HCT116 (cell line): ENCODE measurements at regions not wholly inside any gene's neighbourhood (a gene's known extent, or its start where the extent isn't known, plus 50 kb on each side); places are given as distances from the start of the nearest gene placed in this dataset.

Experiments used
- ATAC-seq: fragments of 200-7000 bp; cut with Tn5 transposase; 2 replicates; pipeline ENCODE4 v1.9.1; 2020; ENCODE audit warnings: mild to moderate bottlenecking, moderate library complexity
- BruUV-seq: library from RNA; stranded (reverse); fragments of 400-500 nt; replicated peaks from 2 replicates; lab custom pipeline; 2021; lab: Mats Ljungman, UMichigan
- CTCF ChIA-PET: fragments of 300-600 bp; sonication (Branson Sonifier 250); formaldehyde crosslinking; loops from one replicate; lab custom pipeline; 2021; ENCODE audit warnings: antibody characterized with exemption; lab: Charles Lee
- POLR2A ChIA-PET: fragments of 300-600, 350-600 bp; sonication (Branson Sonifier 250); formaldehyde crosslinking; loops from one replicate; lab custom pipeline; 2021; ENCODE audit warnings: antibody characterized with exemption; lab: Charles Lee
- RAD21 ChIA-PET, 2 experiments: fragments of 300-600 bp; sonication (Branson Sonifier 250); formaldehyde crosslinking; loops; one replicate each; lab custom pipeline; 2023; ENCODE audit warnings: low total read pairs in 2 of 2; ENCODE audit not compliant: uncharacterized antibody in 2 of 2, unreplicated experiment in 2 of 2, low non-redundant PET in 1 of 2; lab: Charles Lee
- DNase-seq: peaks from one replicate; pipeline ENCODE4 v3.0.0-alpha.2; 2010; ENCODE audit warnings: low read depth, low spot score
- H2AFZ ChIP-seq: fragments of 200-600 bp; shearing (Covaris generic), sonication (generic); 2 replicates; pipeline ENCODE4 v1.6.1; 2017; ENCODE audit warnings: low read depth, mixed run types, mixed read lengths, antibody characterized with exemption, low read length; ENCODE audit not compliant: poor library complexity, severe bottlenecking
- H3K27ac ChIP-seq: 2 replicates; pipeline ENCODE4 v1.5.1; 2012; ENCODE audit warnings: low read depth, low read length
- H3K27me3 ChIP-seq: fragments of 200-600 bp; sonication (generic); 2 replicates; pipeline ENCODE4 v1.6.1; 2016; ENCODE audit warnings: mixed run types, low read length, mixed read lengths; ENCODE audit not compliant: insufficient read depth
- H3K36me3 ChIP-seq, 2 experiments: fragments of 200-500 bp in 1 of 2; fragments of 200-600 bp in 1 of 2; sonication (Bioruptor generic) in 1 of 2; sonication (generic) in 1 of 2; 2 replicates each; pipeline versions ENCODE4 v1.5.1 to v1.6.1; 2014 to 2016; ENCODE audit warnings: low read length in 2 of 2, inconsistent platforms in 1 of 2, mixed read lengths in 1 of 2, mixed run types in 1 of 2; ENCODE audit not compliant: insufficient read depth in 2 of 2, control insufficient read depth in 1 of 2
- H3K4me1 ChIP-seq, 2 experiments: fragments of 200-600 bp in 1 of 2; sonication (generic) in 1 of 2; 2 replicates each; pipeline versions ENCODE4 v1.5.1 to v1.6.1; 2012 to 2017; ENCODE audit warnings: low read length in 2 of 2, inconsistent platforms in 1 of 2, mild to moderate bottlenecking in 1 of 2, mixed read lengths in 1 of 2, mixed run types in 1 of 2, moderate library complexity in 1 of 2; ENCODE audit not compliant: insufficient read depth in 2 of 2, control insufficient read depth in 1 of 2
- H3K4me2 ChIP-seq: fragments of 200-600 bp; sonication (generic); 2 replicates; pipeline ENCODE4 v1.6.1; 2017; ENCODE audit warnings: mixed run types, low read length, mixed read lengths
- H3K4me3 ChIP-seq, 2 experiments: fragments of 200-600 bp in 1 of 2; sonication (generic) in 1 of 2; replicated peaks in 1 of 2; 2 replicates each; pipeline ENCODE4 v1.5.1; 2011 to 2016; ENCODE audit warnings: low read length in 2 of 2, control low read depth in 1 of 2, low read depth in 1 of 2, mild to moderate bottlenecking in 1 of 2, mixed read lengths in 1 of 2, mixed run types in 1 of 2
- H3K79me2 ChIP-seq: fragments of 200-600 bp; sonication (generic); 2 replicates; pipeline ENCODE4 v1.6.1; 2017; ENCODE audit warnings: mild to moderate bottlenecking, mixed run types, low read length, moderate library complexity, mixed read lengths; ENCODE audit not compliant: insufficient read depth
- H3K9ac ChIP-seq: fragments of 200-600 bp; sonication (generic); 2 replicates; pipeline ENCODE4 v1.6.1; 2016; ENCODE audit warnings: low read length, mixed read lengths
- H3K9me2 ChIP-seq: fragments of 200-600 bp; sonication (generic), shearing (Covaris generic); 2 replicates; pipeline ENCODE4 v1.6.1; 2017; ENCODE audit warnings: mixed run types, mild to moderate bottlenecking, moderate library complexity; ENCODE audit not compliant: insufficient read depth
- H3K9me3 ChIP-seq, 2 experiments: fragments of 200-500 bp in 1 of 2; fragments of 200-600 bp in 1 of 2; sonication (Bioruptor generic) in 1 of 2; sonication (generic) in 1 of 2; 2 replicates each; pipeline ENCODE4 v1.6.1; 2014 to 2017; ENCODE audit warnings: low read length in 2 of 2, mixed read lengths in 2 of 2, inconsistent platforms in 1 of 2, low read depth in 1 of 2, mild to moderate bottlenecking in 1 of 2, mixed run types in 1 of 2, moderate library complexity in 1 of 2; ENCODE audit not compliant: control insufficient read depth in 1 of 2, insufficient read depth in 1 of 2
- H4K20me1 ChIP-seq: fragments of 200-600 bp; sonication (generic), shearing (Covaris generic); 2 replicates; pipeline ENCODE4 v1.6.1; 2017; ENCODE audit warnings: mixed run types, mild to moderate bottlenecking, moderate library complexity; ENCODE audit not compliant: insufficient read depth
- CBX3 ChIP-seq: IDR thresholded peaks from 2 replicates; pipeline ENCODE4 v1.6.1; 2012; ENCODE audit warnings: low read depth
- CEBPB ChIP-seq: IDR thresholded peaks from 2 replicates; pipeline ENCODE4 v1.6.1; 2012; ENCODE audit warnings: low read depth
- CTCF ChIP-seq, 3 experiments: fragments of 200-600 bp in 1 of 3; sonication (generic) in 1 of 3; IDR thresholded peaks in 2 of 3; conservative IDR thresholded peaks in 1 of 3; 2 replicates each; pipeline ENCODE4 v1.5.1; 2012 to 2017; ENCODE audit warnings: low read depth in 2 of 3, low read length in 2 of 3, antibody characterized with exemption in 1 of 3, borderline replicate concordance in 1 of 3, control low read depth in 1 of 3, mild to moderate bottlenecking in 1 of 3, mixed read lengths in 1 of 3, mixed run types in 1 of 3, moderate library complexity in 1 of 3; ENCODE audit not compliant: insufficient read depth in 1 of 3
- EGR1 ChIP-seq: IDR thresholded peaks from 2 replicates; pipeline ENCODE4 v1.6.1; 2012; ENCODE audit warnings: low read depth
- ELF1 ChIP-seq: IDR thresholded peaks from 2 replicates; pipeline ENCODE4 v1.6.1; 2012; ENCODE audit warnings: low read depth, borderline replicate concordance
- FOSL1 ChIP-seq: IDR thresholded peaks from 2 replicates; pipeline ENCODE4 v1.6.1; 2012; ENCODE audit warnings: low read depth
- MAX ChIP-seq: IDR thresholded peaks from 2 replicates; pipeline ENCODE4 v1.6.1; 2012
- POLR2A ChIP-seq: IDR thresholded peaks from 2 replicates; pipeline ENCODE4 v1.7.0; 2011; ENCODE audit warnings: borderline replicate concordance; ENCODE audit not compliant: insufficient read depth, insufficient read length; ENCODE audit errors: extremely low read depth
- POLR2AphosphoS5 ChIP-seq: IDR thresholded peaks from 2 replicates; pipeline ENCODE4 v1.6.1; 2011; ENCODE audit warnings: mild to moderate bottlenecking, low read depth, low read length, moderate library complexity
- REST ChIP-seq: IDR thresholded peaks from 2 replicates; pipeline ENCODE4 v1.6.1; 2012; ENCODE audit warnings: low read depth
- SIN3A ChIP-seq: IDR thresholded peaks from 2 replicates; pipeline ENCODE4 v1.6.1; 2012; ENCODE audit warnings: low read depth
- SP1 ChIP-seq: IDR thresholded peaks from 2 replicates; pipeline ENCODE4 v1.6.1; 2012; ENCODE audit warnings: low read depth
- SRF ChIP-seq: IDR thresholded peaks from 2 replicates; pipeline ENCODE4 v1.6.1; 2012; ENCODE audit warnings: low read depth
- TCF7L2 ChIP-seq: IDR thresholded peaks from 2 replicates; pipeline ENCODE4 v1.7.0; 2011; ENCODE audit warnings: borderline replicate concordance, inconsistent platforms; ENCODE audit not compliant: insufficient read depth, insufficient read length; ENCODE audit errors: extremely low read depth
- YY1 ChIP-seq: IDR thresholded peaks from 2 replicates; pipeline ENCODE4 v1.6.1; 2011; ENCODE audit warnings: low read length, low read depth, moderate library complexity, mild to moderate bottlenecking; ENCODE audit not compliant: insufficient replicate concordance; ENCODE audit errors: extremely low read depth
- ZBTB33 ChIP-seq: IDR thresholded peaks from 2 replicates; pipeline ENCODE4 v1.6.1; 2011; ENCODE audit warnings: mild to moderate bottlenecking, low read length, moderate library complexity; ENCODE audit not compliant: insufficient replicate concordance; ENCODE audit errors: extremely low read depth
- ZFX ChIP-seq: fragments of 450-650 bp; IDR thresholded peaks from 2 replicates; pipeline ENCODE4 v1.6.1; 2017
- ZNF274 ChIP-seq: fragments of 200-500 bp; sonication (Bioruptor generic); IDR thresholded peaks from 2 replicates; pipeline ENCODE4 v1.6.1; 2014; ENCODE audit warnings: mild to moderate bottlenecking, low read depth, low read length, inconsistent platforms
- intact Hi-C: fragments of 100-400 bp; cut with micrococcal nuclease; formaldehyde crosslinking; loops from 2 replicates; pipeline ENCODE4 v1.10.0; 2022

GRCh38 chr11:10641177-10641911, 52.2 kb downstream of the IRAG1 start:
- CTCF ChIA-PET = no interaction called here
- RAD21 ChIA-PET = no interaction called here
- DNase-seq = no peak

More at GRCh38 chr11:10641177-10641911, 52.2 kb downstream of the IRAG1 start:
- H3K36me3 ChIP-seq = no peaks in the 10 kb centered on the region
- no peak overlapping the region for H2AFZ ChIP-seq
- H3K4me2 ChIP-seq = no peak overlapping the region
- no peak overlapping the region for H3K9ac ChIP-seq
- POLR2A ChIA-PET = no interaction called here
- H3K27me3 ChIP-seq = no peaks in the 10 kb centered on the region
- no peaks in the 10 kb centered on the region for H3K9me2 ChIP-seq
- H3K4me1 ChIP-seq = peaks cover 41 to 79% of the 10 kb centered on the region in 2 experiments
- H3K9me3 ChIP-seq = no peaks in the 10 kb centered on the region
- H3K27ac ChIP-seq = no peak overlapping the region
- no TSS peak for BruUV-seq
- H3K4me3 ChIP-seq = no peak overlapping the region
- intact Hi-C loops = no loop called here
- no peaks in the 10 kb centered on the region for H3K79me2 ChIP-seq
- no peak for TF ChIP-seq MAX
- TF ChIP-seq ZFX = no peak
- no peak for TF ChIP-seq SP1
- TF ChIP-seq REST = no peak
- TF ChIP-seq CTCF (IDR thresholded peaks at IDR 0.05 in 2 of 3, conservative IDR thresholded peaks at IDR 0.05 in 1 of 3; ENCODE audit: borderline replicate concordance in 1 of 3, insufficient read depth in 1 of 3, low read depth in 2 of 3, low read length in 2 of 3) = no peak
- TF ChIP-seq ZNF274 = no peak
- TF ChIP-seq CEBPB = no peak
- no peak for TF ChIP-seq ELF1
- no peak for TF ChIP-seq FOSL1
- TF ChIP-seq TCF7L2 = no peak
- TF ChIP-seq EGR1 = no peak
- no peak for TF ChIP-seq POLR2A
- TF ChIP-seq YY1 = no peak
- TF ChIP-seq SIN3A = no peak
- TF ChIP-seq CBX3 = no peak
- no peak for TF ChIP-seq POLR2AphosphoS5
- no peak for TF ChIP-seq ZBTB33
- no peak for TF ChIP-seq SRF
- H4K20me1 ChIP-seq = no peaks in the 10 kb centered on the region
- no peak for ATAC-seq
